PC-9 (cell line): ENCODE measurements at regions not wholly inside any gene's neighbourhood (a gene's known extent, or its start where the extent isn't known, plus 50 kb on each side); places are given as distances from the start of the nearest gene placed in this dataset.

Experiments used
- BruUV-seq: library from RNA; stranded (reverse); fragments of 400-500 nt; replicated peaks from 2 replicates; lab custom pipeline; 2021; lab: Mats Ljungman, UMichigan
- CTCF ChIA-PET: fragments of 300-600 bp; sonication (Branson Sonifier 250); formaldehyde crosslinking; loops from one replicate; lab custom pipeline; 2022; ENCODE audit warnings: antibody characterized with exemption; lab: Charles Lee
- POLR2A ChIA-PET: fragments of 300-600 bp; sonication (Branson Sonifier 250); formaldehyde crosslinking; loops from one replicate; lab custom pipeline; 2022; ENCODE audit warnings: antibody characterized with exemption; ENCODE audit not compliant: unreplicated experiment; lab: Charles Lee
- DNase-seq, 2 experiments: peaks; one replicate each; pipeline versions ENCODE4 v3.0.0 to v3.0.0-alpha.2; 2015 to 2022; ENCODE audit warnings: mixed read lengths in 1 of 2
- H2AFZ ChIP-seq: fragments of 200-600 bp; sonication (generic); 2 replicates; pipeline ENCODE4 v1.8.1; 2017; ENCODE audit warnings: antibody characterized with exemption
- H3F3A ChIP-seq: fragments of 200-600 bp; sonication (generic); 2 replicates; pipeline ENCODE4 v1.8.1; 2017; ENCODE audit warnings: antibody characterized with exemption, mild to moderate bottlenecking, low read depth; ENCODE audit not compliant: insufficient read depth
- H3K27ac ChIP-seq: fragments of 200-600 bp; sonication (generic); 2 replicates; pipeline ENCODE4 v1.6.1; 2016; ENCODE audit warnings: mixed run types
- H3K27me3 ChIP-seq: fragments of 200-600 bp; sonication (generic); 2 replicates; pipeline ENCODE4 v1.6.1; 2016; ENCODE audit warnings: low read depth, mixed run types; ENCODE audit not compliant: insufficient read depth
- H3K36me3 ChIP-seq: fragments of 200-600 bp; sonication (generic); 2 replicates; pipeline ENCODE4 v1.6.1; 2016; ENCODE audit warnings: low read depth, mixed run types
- H3K4me1 ChIP-seq: fragments of 200-600 bp; sonication (generic); replicated peaks from 2 replicates; pipeline ENCODE4 v1.6.1; 2016; ENCODE audit warnings: mixed run types; ENCODE audit not compliant: insufficient read depth
- H3K4me2 ChIP-seq: fragments of 200-600 bp; sonication (generic); 2 replicates; pipeline ENCODE4 v1.6.1; 2017; ENCODE audit warnings: mixed run types
- H3K4me3 ChIP-seq: fragments of 200-600 bp; sonication (generic); 2 replicates; pipeline ENCODE4 v1.6.1; 2016; ENCODE audit warnings: mixed run types
- H3K79me2 ChIP-seq: fragments of 200-600 bp; sonication (generic); 2 replicates; pipeline ENCODE4 v1.6.1; 2017; ENCODE audit warnings: low read depth, mixed run types
- H3K9me2 ChIP-seq: fragments of 200-600 bp; sonication (generic); 2 replicates; pipeline ENCODE4 v1.8.1; 2017; ENCODE audit warnings: mild to moderate bottlenecking; ENCODE audit not compliant: insufficient read depth
- H3K9me3 ChIP-seq: fragments of 200-600 bp; sonication (generic); 2 replicates; pipeline ENCODE4 v1.8.1; 2016; ENCODE audit warnings: low read depth; ENCODE audit not compliant: insufficient read depth
- H4K20me1 ChIP-seq: fragments of 200-600 bp; sonication (generic); 2 replicates; pipeline ENCODE4 v1.8.1; 2017; ENCODE audit not compliant: insufficient read depth
- EZH2 ChIP-seq: fragments of 200-600 bp; sonication (generic); IDR thresholded peaks from 2 replicates; pipeline ENCODE4 v1.8.0; 2017; ENCODE audit warnings: antibody characterized with exemption, low read depth
- intact Hi-C: fragments of 100-400 bp; cut with micrococcal nuclease; formaldehyde crosslinking; loops from one replicate; pipeline ENCODE4 v1.10.0; 2022; ENCODE audit not compliant: unreplicated experiment
- TF ChIP-seq, protein P1 (sequence below): fragments of 200-600 bp; sonication (generic); conservative IDR thresholded peaks from 2 replicates; pipeline ENCODE4 v1.6.1; 2017; ENCODE audit warnings: mixed run types, antibody characterized with exemption, mild to moderate bottlenecking, moderate library complexity

DNA sequence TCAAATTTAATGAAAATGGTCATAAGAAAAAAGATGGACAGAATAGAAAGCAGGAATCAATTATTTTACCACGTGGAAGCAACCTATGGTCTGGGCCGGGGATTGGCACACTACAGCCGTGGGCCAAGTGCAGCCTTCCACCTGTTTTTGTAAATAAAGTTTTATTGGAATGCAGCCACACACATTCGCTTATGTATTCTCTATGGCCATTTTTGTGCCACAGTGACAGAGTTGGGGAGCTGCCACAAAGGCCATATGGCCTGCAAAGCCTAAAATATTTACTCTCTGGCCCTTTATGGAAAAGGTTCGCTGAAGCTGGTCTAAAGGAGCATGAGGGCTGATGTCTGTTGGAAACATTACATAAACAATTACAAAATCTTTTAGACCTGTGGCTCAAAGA, 144.8 kb downstream of the TMCO5A start:
- ChIA-PET CTCF (no interaction called here), POLR2A (no interaction called here)
- H3F3A ChIP-seq, result no peaks in the 10 kb centered on the region
- no peak overlapping the region for H3K4me3 ChIP-seq
- TF ChIP-seq, protein P1, sequence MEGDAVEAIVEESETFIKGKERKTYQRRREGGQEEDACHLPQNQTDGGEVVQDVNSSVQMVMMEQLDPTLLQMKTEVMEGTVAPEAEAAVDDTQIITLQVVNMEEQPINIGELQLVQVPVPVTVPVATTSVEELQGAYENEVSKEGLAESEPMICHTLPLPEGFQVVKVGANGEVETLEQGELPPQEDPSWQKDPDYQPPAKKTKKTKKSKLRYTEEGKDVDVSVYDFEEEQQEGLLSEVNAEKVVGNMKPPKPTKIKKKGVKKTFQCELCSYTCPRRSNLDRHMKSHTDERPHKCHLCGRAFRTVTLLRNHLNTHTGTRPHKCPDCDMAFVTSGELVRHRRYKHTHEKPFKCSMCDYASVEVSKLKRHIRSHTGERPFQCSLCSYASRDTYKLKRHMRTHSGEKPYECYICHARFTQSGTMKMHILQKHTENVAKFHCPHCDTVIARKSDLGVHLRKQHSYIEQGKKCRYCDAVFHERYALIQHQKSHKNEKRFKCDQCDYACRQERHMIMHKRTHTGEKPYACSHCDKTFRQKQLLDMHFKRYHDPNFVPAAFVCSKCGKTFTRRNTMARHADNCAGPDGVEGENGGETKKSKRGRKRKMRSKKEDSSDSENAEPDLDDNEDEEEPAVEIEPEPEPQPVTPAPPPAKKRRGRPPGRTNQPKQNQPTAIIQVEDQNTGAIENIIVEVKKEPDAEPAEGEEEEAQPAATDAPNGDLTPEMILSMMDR, result no peak
- no peak for TF ChIP-seq EZH2
- no peak overlapping the region for H3K27ac ChIP-seq
- intact Hi-C loops, result no loop called here
- no peak overlapping the region for H3K4me2 ChIP-seq
- no peaks in the 10 kb centered on the region for H3K9me2 ChIP-seq
- H4K20me1 ChIP-seq, result no peaks in the 10 kb centered on the region
- H2AFZ ChIP-seq, result no peak overlapping the region
- H3K79me2 ChIP-seq, result no peaks in the 10 kb centered on the region
- 0 out of 2 replicates have a peak, but pooled peaks cover under 1% of the 10 kb centered on the region for H3K4me1 ChIP-seq
- H3K36me3 ChIP-seq, result no peaks in the 10 kb centered on the region
- no peak for DNase-seq
- no TSS peak for BruUV-seq
- H3K9me3 ChIP-seq, result no peaks in the 10 kb centered on the region
- no peaks in the 10 kb centered on the region for H3K27me3 ChIP-seq

DNA sequence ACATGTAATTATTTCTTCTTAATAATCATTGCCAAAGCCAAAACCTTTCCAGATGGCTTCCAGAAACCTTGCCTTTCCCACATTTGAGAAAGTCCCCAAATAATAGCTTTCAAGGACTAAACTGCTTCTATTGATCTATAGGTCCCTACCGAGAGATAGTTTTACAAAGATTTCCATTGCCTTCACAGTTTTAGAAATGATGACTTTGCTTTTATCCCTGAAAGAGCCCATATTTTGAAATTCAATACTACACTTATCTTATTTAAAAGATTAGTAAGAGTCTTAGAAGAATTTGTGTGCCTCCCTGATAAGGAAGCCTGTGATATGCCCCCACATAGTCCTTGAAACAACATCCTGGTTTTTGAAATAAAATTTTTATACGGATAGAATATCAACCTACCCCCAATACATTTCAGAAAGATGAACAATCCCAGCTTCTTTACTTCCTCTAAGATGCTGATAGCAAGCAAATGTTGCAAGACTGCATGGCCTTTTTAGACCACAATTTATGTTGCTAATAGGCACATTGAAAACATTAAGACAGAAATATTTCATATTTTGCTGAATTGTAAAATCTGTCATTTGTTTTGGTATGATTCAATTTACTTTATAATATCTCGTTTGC, 146.3 kb downstream of the TMCO5A start:
- BruUV-seq, result no TSS peak
- no peak for DNase-seq
- H3K4me1 ChIP-seq, result no peaks in the 10 kb centered on the region
- H3F3A ChIP-seq, result no peaks in the 10 kb centered on the region
- H2AFZ ChIP-seq, result no peak overlapping the region
- no peak overlapping the region for H3K27ac ChIP-seq
- H3K4me2 ChIP-seq, result no peak overlapping the region
- no peak for TF ChIP-seq EZH2
- TF ChIP-seq, protein P1, result no peak
- no peaks in the 10 kb centered on the region for H3K27me3 ChIP-seq
- H3K9me2 ChIP-seq, result no peaks in the 10 kb centered on the region
- H4K20me1 ChIP-seq, result no peaks in the 10 kb centered on the region
- intact Hi-C loops, result no loop called here
- ChIA-PET CTCF (no interaction called here), POLR2A (no interaction called here)
- H3K79me2 ChIP-seq, result no peaks in the 10 kb centered on the region
- no peaks in the 10 kb centered on the region for H3K9me3 ChIP-seq
- no peaks in the 10 kb centered on the region for H3K36me3 ChIP-seq
- H3K4me3 ChIP-seq, result no peak overlapping the region

DNA sequence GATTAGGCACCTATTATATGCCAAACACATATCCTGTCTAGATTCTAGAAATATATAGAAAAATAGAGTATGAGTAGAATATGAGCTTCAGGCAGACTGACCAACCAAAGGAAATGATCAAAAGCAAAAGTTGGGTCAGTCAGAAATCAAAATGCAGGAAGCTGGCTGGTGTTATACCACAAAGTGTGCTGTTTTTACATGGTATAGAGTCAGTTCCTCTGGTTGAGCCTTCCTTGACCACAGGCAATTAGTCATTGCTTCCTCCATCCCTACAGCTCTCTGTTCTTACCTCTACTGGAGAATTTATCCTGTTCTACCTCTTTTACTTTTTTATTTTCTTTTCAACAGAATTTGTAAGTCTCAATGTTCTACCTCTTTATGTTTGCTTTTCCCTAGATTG, 149.8 kb downstream of the TMCO5A start:
- Histone ChIP-seq H3K36me3 (no peaks in the 10 kb centered on the region), H4K20me1 (no peaks in the 10 kb centered on the region), H3K27ac (no peak overlapping the region), H3K9me2 (no peaks in the 10 kb centered on the region), H2AFZ (no peak overlapping the region), H3K4me1 (no peaks in the 10 kb centered on the region), H3K27me3 (no peaks in the 10 kb centered on the region), H3K9me3 (no peaks in the 10 kb centered on the region), H3K79me2 (no peaks in the 10 kb centered on the region), H3K4me2 (no peak overlapping the region), H3K4me3 (no peak overlapping the region), H3F3A (no peaks in the 10 kb centered on the region)
- ChIA-PET POLR2A (no interaction called here), CTCF (no interaction called here)
- TF ChIP-seq EZH2, result no peak
- TF ChIP-seq, protein P1, result no peak
- intact Hi-C loops, result no loop called here
- DNase-seq, result no peak
- no TSS peak for BruUV-seq
